ENCODE measurements at regions not wholly inside any gene's neighbourhood (a gene's known extent, or its start where the extent isn't known, plus 50 kb on each side); places are given as distances from the start of the nearest gene placed in this dataset.

- no peaks in the 10 kb centered on the region for H3K36me3 ChIP-seq (ENCODE audit: control insufficient read depth, insufficient read depth, low read length)
- BruUV-seq (replicated peaks), result no TSS peak
- POLR2A ChIA-PET, result no interaction called here
- H3K27ac ChIP-seq (ENCODE audit: low read length), result no peak overlapping the region
- peaks cover 8% of the 10 kb centered on the region; the same call in 1 of the 2 replicates for H3K4me1 ChIP-seq (ENCODE audit: control insufficient read depth, insufficient read depth, low read length)
- ATAC-seq (no peak), DNase-seq (ENCODE audit: low read depth, low spot score) (no peak)
- no peak overlapping the region for H3K4me3 ChIP-seq (ENCODE audit: low read depth in 2 of 2, low read length in 2 of 2)
- H3K9me3 ChIP-seq (ENCODE audit: control insufficient read depth, insufficient read depth, low read depth, low read length), result no peaks in the 10 kb centered on the region
- in situ Hi-C loops (cut with HindIII; ENCODE audit: low pct_unique_long_range_greater_than_20kb, low sequenced_read_pairs), result no loop called here
- TF ChIP-seq SIN3A (IDR thresholded peaks at IDR 0.05; ENCODE audit: borderline replicate concordance, insufficient read depth, low read depth, low read length), result no peak
- TF ChIP-seq, protein P1, sequence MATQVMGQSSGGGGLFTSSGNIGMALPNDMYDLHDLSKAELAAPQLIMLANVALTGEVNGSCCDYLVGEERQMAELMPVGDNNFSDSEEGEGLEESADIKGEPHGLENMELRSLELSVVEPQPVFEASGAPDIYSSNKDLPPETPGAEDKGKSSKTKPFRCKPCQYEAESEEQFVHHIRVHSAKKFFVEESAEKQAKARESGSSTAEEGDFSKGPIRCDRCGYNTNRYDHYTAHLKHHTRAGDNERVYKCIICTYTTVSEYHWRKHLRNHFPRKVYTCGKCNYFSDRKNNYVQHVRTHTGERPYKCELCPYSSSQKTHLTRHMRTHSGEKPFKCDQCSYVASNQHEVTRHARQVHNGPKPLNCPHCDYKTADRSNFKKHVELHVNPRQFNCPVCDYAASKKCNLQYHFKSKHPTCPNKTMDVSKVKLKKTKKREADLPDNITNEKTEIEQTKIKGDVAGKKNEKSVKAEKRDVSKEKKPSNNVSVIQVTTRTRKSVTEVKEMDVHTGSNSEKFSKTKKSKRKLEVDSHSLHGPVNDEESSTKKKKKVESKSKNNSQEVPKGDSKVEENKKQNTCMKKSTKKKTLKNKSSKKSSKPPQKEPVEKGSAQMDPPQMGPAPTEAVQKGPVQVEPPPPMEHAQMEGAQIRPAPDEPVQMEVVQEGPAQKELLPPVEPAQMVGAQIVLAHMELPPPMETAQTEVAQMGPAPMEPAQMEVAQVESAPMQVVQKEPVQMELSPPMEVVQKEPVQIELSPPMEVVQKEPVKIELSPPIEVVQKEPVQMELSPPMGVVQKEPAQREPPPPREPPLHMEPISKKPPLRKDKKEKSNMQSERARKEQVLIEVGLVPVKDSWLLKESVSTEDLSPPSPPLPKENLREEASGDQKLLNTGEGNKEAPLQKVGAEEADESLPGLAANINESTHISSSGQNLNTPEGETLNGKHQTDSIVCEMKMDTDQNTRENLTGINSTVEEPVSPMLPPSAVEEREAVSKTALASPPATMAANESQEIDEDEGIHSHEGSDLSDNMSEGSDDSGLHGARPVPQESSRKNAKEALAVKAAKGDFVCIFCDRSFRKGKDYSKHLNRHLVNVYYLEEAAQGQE (IDR thresholded peaks at IDR 0.05; ENCODE audit: insufficient read depth in 1 of 2, low read depth in 2 of 2, low read length in 1 of 2), result no peak
- no peak for TF ChIP-seq POLR2AphosphoS5 (IDR thresholded peaks at IDR 0.05; ENCODE audit: low read depth, low read length)
- no peak for TF ChIP-seq TCF7L2 (IDR thresholded peaks at IDR 0.05; ENCODE audit: low read depth, low read length)
- TF ChIP-seq CTCF (IDR thresholded peaks at IDR 0.05), result no peak
- CTCF ChIA-PET, result no interaction called here
- intact Hi-C loops (cut with micrococcal nuclease; ENCODE audit: unreplicated experiment), result no loop called here
- H3K27me3 ChIP-seq (ENCODE audit: control insufficient read depth, insufficient read depth, low read length), result peaks cover 29% of the 10 kb centered on the region
These were observed 93.5 kb upstream of the ANO1 start for GRCh38 chr11:69984457-69985261.

DNA sequence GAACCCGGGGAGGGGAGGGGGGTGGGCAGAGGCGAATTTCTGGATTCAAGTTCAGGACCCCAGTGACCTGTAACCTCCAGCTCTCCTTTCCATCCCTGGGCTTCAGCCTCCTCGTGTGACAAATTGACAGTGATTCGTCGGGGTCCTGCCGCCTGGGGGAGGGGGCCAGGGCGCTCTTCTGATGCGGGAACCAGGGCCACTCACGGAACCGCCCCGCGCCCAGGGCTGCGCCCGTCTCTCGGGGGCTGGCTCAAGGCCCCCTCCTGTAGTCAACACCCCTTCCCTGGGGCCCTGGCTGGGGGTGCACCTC lies 92.8 kb upstream of the ANO1 start:
- H3K9me3 ChIP-seq (ENCODE audit: control insufficient read depth, insufficient read depth, low read depth, low read length), result no peaks in the 10 kb centered on the region
- TF ChIP-seq, protein P1 (IDR thresholded peaks at IDR 0.05; ENCODE audit: insufficient read depth in 1 of 2, low read depth in 2 of 2, low read length in 1 of 2), result no peak
- TF ChIP-seq SIN3A (IDR thresholded peaks at IDR 0.05; ENCODE audit: borderline replicate concordance, insufficient read depth, low read depth, low read length), result no peak
- TF ChIP-seq CTCF (IDR thresholded peaks at IDR 0.05), result no peak
- TF ChIP-seq TCF7L2 (IDR thresholded peaks at IDR 0.05; ENCODE audit: low read depth, low read length), result no peak
- no peak for TF ChIP-seq POLR2AphosphoS5 (IDR thresholded peaks at IDR 0.05; ENCODE audit: low read depth, low read length)
- no peak overlapping the region for H3K27ac ChIP-seq (ENCODE audit: low read length)
- in situ Hi-C loops (cut with HindIII; ENCODE audit: low pct_unique_long_range_greater_than_20kb, low sequenced_read_pairs), result no loop called here
- H3K4me3 ChIP-seq (ENCODE audit: low read depth in 2 of 2, low read length in 2 of 2), result peak overlapping the region; percentile 16 to 35
- no TSS peak for BruUV-seq (replicated peaks)
- ChIA-PET CTCF (no interaction called here), POLR2A (no interaction called here)
- intact Hi-C loops (cut with micrococcal nuclease; ENCODE audit: unreplicated experiment), result no loop called here
- ATAC-seq (no peak), DNase-seq (ENCODE audit: low read depth, low spot score) (no peak)
- no peaks in the 10 kb centered on the region for H3K36me3 ChIP-seq (ENCODE audit: control insufficient read depth, insufficient read depth, low read length)
- peaks cover 8% of the 10 kb centered on the region; the same call in 1 of the 2 replicates for H3K4me1 ChIP-seq (ENCODE audit: control insufficient read depth, insufficient read depth, low read length)
- H3K27me3 ChIP-seq (ENCODE audit: control insufficient read depth, insufficient read depth, low read length), result peaks cover 31% of the 10 kb centered on the region

Data from Panc1 (cell line).